OCI-LY3 (cell line): ENCODE measurements at regions not wholly inside any gene's neighbourhood (a gene's known extent, or its start where the extent isn't known, plus 50 kb on each side); places are given as distances from the start of the nearest gene placed in this dataset.

Source experiments
- H2AFZ ChIP-seq: fragments of 200-600, 300-600 bp; shearing (Covaris generic); 2 replicates; pipeline ENCODE4 v1.6.0; 2014; ENCODE audit warnings: antibody characterized with exemption, low read depth, low read length
- H3K27ac ChIP-seq: fragments of 200-600, 300-600 bp; sonication (generic); 2 replicates; pipeline ENCODE4 v1.5.1; 2014; ENCODE audit warnings: mild to moderate bottlenecking, low read length, moderate library complexity, mixed read lengths
- H3K27me3 ChIP-seq: fragments of 200-600, 300-600 bp; sonication (generic); 2 replicates; pipeline ENCODE4 v1.6.1; 2014; ENCODE audit warnings: low read depth, low read length, mixed read lengths
- H3K36me3 ChIP-seq: fragments of 200-600, 300-600 bp; sonication (generic); replicated peaks from 2 replicates; pipeline ENCODE3; 2014; ENCODE audit warnings: low read depth, low read length, mixed read lengths
- H3K4me1 ChIP-seq: fragments of 300-600, 200-600 bp; sonication (generic); 2 replicates; pipeline ENCODE4 v1.6.1; 2014; ENCODE audit warnings: low read length, mixed read lengths
- H3K4me2 ChIP-seq: fragments of 200-600, 300-600 bp; sonication (generic); 2 replicates; pipeline ENCODE4 v1.6.1; 2014; ENCODE audit warnings: low read length, mixed read lengths
- H3K4me3 ChIP-seq: fragments of 300-600, 200-600 bp; sonication (generic); 2 replicates; pipeline ENCODE4 v1.5.1; 2014; ENCODE audit warnings: antibody characterized with exemption, mild to moderate bottlenecking, low read length, moderate library complexity
- H3K79me2 ChIP-seq: fragments of 300-600, 200-600 bp; shearing (Covaris generic); 2 replicates; pipeline ENCODE4 v1.6.1; 2014; ENCODE audit warnings: mild to moderate bottlenecking, low read length, mixed read lengths
- H3K9ac ChIP-seq: fragments of 300-600, 200-600 bp; shearing (Covaris generic); 2 replicates; pipeline ENCODE4 v1.6.0; 2014; ENCODE audit warnings: mild to moderate bottlenecking, low read length, moderate library complexity
- H3K9me3 ChIP-seq: fragments of 200-600, 300-600 bp; shearing (Covaris generic); 2 replicates; pipeline ENCODE4 v1.6.1; 2014; ENCODE audit warnings: low read length, mixed read lengths; ENCODE audit not compliant: insufficient read depth
- H4K20me1 ChIP-seq: fragments of 200-600, 300-600 bp; sonication (generic); 2 replicates; pipeline ENCODE4 v1.6.1; 2016; ENCODE audit warnings: low read length, mixed read lengths; ENCODE audit not compliant: insufficient read depth
- CTCF ChIP-seq: fragments of 200-600, 300-600 bp; sonication (generic); IDR thresholded peaks from 2 replicates; pipeline ENCODE4 v1.5.1; 2014; ENCODE audit warnings: antibody characterized with exemption, low read length, low read depth
- EZH2phosphoT487 ChIP-seq: fragments of 200-600 bp; shearing (Covaris generic); IDR thresholded peaks from 2 replicates; pipeline ENCODE4 v1.6.1; 2018; ENCODE audit warnings: antibody characterized with exemption, mixed run types, low read depth

GRCh38 chr4:93888308-93888707, 59.8 kb downstream of the ATOH1 start:
- Histone ChIP-seq H3K27ac (no peak overlapping the region), H2AFZ (no peak overlapping the region), H3K4me2 (no peak overlapping the region), H3K9me3 (no peaks in the 10 kb centered on the region), H3K4me3 (no peak overlapping the region), H3K27me3 (no peaks in the 10 kb centered on the region), H3K4me1 (no peaks in the 10 kb centered on the region), H3K79me2 (no peaks in the 10 kb centered on the region), H3K36me3 (no peaks in the 10 kb centered on the region), H3K9ac (no peak overlapping the region), H4K20me1 (no peaks in the 10 kb centered on the region)
- TF ChIP-seq EZH2phosphoT487 = no peak

GRCh38 chr4:93888768-93889167, 60.2 kb downstream of the ATOH1 start:
- Histone ChIP-seq H3K9ac (no peak overlapping the region), H3K4me2 (no peak overlapping the region), H3K27me3 (no peaks in the 10 kb centered on the region), H4K20me1 (no peaks in the 10 kb centered on the region), H3K9me3 (no peaks in the 10 kb centered on the region), H3K27ac (no peak overlapping the region), H3K4me3 (no peak overlapping the region), H3K4me1 (no peaks in the 10 kb centered on the region), H3K79me2 (no peaks in the 10 kb centered on the region), H3K36me3 (no peaks in the 10 kb centered on the region), H2AFZ (no peak overlapping the region)
- no peak for TF ChIP-seq EZH2phosphoT487
- no peak for TF ChIP-seq CTCF

GRCh38 chr4:93891244-93891643, 62.7 kb downstream of the ATOH1 start:
- Histone ChIP-seq H3K4me3 (no peak overlapping the region), H3K9ac (no peak overlapping the region), H3K27me3 (no peaks in the 10 kb centered on the region), H3K9me3 (no peaks in the 10 kb centered on the region), H3K79me2 (no peaks in the 10 kb centered on the region), H3K27ac (no peak overlapping the region), H4K20me1 (no peaks in the 10 kb centered on the region), H2AFZ (no peak overlapping the region), H3K36me3 (no peaks in the 10 kb centered on the region), H3K4me1 (no peaks in the 10 kb centered on the region), H3K4me2 (no peak overlapping the region)
- TF ChIP-seq CTCF (no peak), EZH2phosphoT487 (no peak)

- TF ChIP-seq CTCF (no peak), EZH2phosphoT487 (no peak)
- H3K4me3 ChIP-seq = no peak overlapping the region
- H3K27ac ChIP-seq = no peak overlapping the region
- H4K20me1 ChIP-seq = no peaks in the 10 kb centered on the region
- H3K4me1 ChIP-seq = no peaks in the 10 kb centered on the region
- H2AFZ ChIP-seq = no peak overlapping the region
- H3K79me2 ChIP-seq = no peaks in the 10 kb centered on the region
- no peaks in the 10 kb centered on the region for H3K9me3 ChIP-seq
- H3K4me2 ChIP-seq = no peak overlapping the region
- H3K9ac ChIP-seq = no peak overlapping the region
- no peaks in the 10 kb centered on the region for H3K36me3 ChIP-seq
- H3K27me3 ChIP-seq = no peaks in the 10 kb centered on the region
Measured at GRCh38 chr4:93894995-93895394, 66.4 kb downstream of the ATOH1 start.

DNA sequence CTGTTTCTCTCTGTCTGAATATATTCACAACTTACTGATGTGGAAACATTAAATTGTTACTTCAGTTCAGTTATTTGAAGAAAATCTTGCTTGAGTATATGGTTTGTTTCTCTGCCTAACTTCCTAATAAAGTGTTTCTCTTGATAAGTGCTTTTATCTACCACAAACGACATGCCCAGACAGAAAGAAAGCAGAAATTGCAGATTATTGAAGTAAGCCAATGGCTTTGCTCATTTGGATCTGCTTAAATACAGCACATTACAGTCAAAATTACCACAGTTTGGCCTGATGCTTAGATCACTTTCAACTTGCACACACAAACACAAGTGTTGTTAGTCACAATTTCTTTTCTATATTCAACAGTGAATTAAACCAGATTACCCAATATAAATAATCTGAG, 68.0 kb downstream of the ATOH1 start:
- H3K9ac ChIP-seq = no peak overlapping the region
- H3K27ac ChIP-seq = no peak overlapping the region
- no peaks in the 10 kb centered on the region for H3K9me3 ChIP-seq
- no peaks in the 10 kb centered on the region for H3K79me2 ChIP-seq
- no peaks in the 10 kb centered on the region for H3K4me1 ChIP-seq
- no peak overlapping the region for H3K4me3 ChIP-seq
- no peaks in the 10 kb centered on the region for H3K36me3 ChIP-seq
- H3K4me2 ChIP-seq = no peak overlapping the region
- H4K20me1 ChIP-seq = no peaks in the 10 kb centered on the region
- H2AFZ ChIP-seq = no peak overlapping the region
- TF ChIP-seq CTCF (no peak), EZH2phosphoT487 (no peak)
- no peaks in the 10 kb centered on the region for H3K27me3 ChIP-seq
